ENCODE measurements at regions not wholly inside any gene's neighbourhood (a gene's known extent, or its start where the extent isn't known, plus 50 kb on each side); places are given as distances from the start of the nearest gene placed in this dataset.
"Not testable (repeated sequence)": the region's sequence is repeated elsewhere in the genome, so short reads cannot be mapped to it uniquely, and the experiment has no call there.

- Mint-ChIP-seq H3K4me1 (peaks cover 19% of the 10 kb centered on the region), H3K9me3 (no peaks in the 10 kb centered on the region), H3K36me3 (ENCODE audit: low read depth) (no peaks in the 10 kb centered on the region), H3K27me3 (ENCODE audit: low read depth) (no peaks in the 10 kb centered on the region), H3K27ac (ENCODE audit: unreplicated experiment) (no peak overlapping the region), H3K4me3 (no peak overlapping the region)
- DNase-seq (ENCODE audit: low read depth, low spot score), result no peak
- TF ChIP-seq, protein P1, sequence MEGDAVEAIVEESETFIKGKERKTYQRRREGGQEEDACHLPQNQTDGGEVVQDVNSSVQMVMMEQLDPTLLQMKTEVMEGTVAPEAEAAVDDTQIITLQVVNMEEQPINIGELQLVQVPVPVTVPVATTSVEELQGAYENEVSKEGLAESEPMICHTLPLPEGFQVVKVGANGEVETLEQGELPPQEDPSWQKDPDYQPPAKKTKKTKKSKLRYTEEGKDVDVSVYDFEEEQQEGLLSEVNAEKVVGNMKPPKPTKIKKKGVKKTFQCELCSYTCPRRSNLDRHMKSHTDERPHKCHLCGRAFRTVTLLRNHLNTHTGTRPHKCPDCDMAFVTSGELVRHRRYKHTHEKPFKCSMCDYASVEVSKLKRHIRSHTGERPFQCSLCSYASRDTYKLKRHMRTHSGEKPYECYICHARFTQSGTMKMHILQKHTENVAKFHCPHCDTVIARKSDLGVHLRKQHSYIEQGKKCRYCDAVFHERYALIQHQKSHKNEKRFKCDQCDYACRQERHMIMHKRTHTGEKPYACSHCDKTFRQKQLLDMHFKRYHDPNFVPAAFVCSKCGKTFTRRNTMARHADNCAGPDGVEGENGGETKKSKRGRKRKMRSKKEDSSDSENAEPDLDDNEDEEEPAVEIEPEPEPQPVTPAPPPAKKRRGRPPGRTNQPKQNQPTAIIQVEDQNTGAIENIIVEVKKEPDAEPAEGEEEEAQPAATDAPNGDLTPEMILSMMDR (conservative IDR thresholded peaks at IDR 0.05), result no peak
Measured at GRCh38 chr11:87775036-87775435, 400.2 kb downstream of the RAB38 start.

DNA sequence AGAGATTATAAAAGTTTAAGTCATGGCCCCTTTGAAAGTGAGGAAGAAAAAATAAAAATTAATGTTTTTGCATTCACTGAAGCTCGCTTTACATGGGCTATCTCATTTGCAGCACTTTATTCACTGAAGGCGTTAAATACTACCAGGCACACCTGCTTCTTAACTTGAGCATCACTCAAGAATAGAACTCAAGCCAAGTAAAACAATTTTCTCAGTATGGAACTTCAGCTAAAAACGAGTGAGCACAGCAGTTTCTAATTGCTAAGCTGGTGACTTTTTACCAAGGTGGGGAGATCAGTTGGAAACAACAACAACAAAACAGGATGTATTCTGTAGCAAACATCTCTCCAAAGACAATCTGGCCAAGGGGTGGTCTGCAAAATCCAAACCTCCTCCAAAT, 405.6 kb downstream of the RAB38 start:
- H3K27me3 Mint-ChIP-seq (ENCODE audit: low read depth), result no peaks in the 10 kb centered on the region
- H3K27ac Mint-ChIP-seq (ENCODE audit: unreplicated experiment), result no peak overlapping the region
- H3K4me1 Mint-ChIP-seq, result no peaks in the 10 kb centered on the region
- DNase-seq (ENCODE audit: low read depth, low spot score), result no peak
- no peak overlapping the region for H3K4me3 Mint-ChIP-seq
- H3K36me3 Mint-ChIP-seq (ENCODE audit: low read depth), result no peaks in the 10 kb centered on the region
- H3K9me3 Mint-ChIP-seq, result no peaks in the 10 kb centered on the region
- TF ChIP-seq, protein P1 (conservative IDR thresholded peaks at IDR 0.05), result no peak

DNA sequence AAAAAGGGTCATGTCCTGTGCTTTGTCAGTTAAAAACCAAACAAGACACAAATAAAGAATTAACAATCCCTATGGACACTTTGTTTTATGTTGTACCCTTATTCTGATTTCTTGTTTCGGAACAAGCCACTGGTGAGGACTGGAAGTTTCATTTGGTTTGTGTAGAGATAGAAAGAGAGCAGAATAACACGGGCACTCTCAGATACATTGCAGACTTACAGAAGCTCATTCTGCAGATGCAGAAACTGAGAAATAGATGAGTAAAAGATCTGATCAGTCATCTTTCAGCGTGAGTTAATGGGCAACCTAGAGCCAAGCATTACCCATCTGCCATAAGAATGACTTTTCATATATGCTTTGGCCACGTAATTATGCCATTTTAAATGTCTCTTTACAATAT, 407.6 kb downstream of the RAB38 start:
- H3K27ac Mint-ChIP-seq (ENCODE audit: unreplicated experiment), result no peak overlapping the region
- peaks cover 5% of the 10 kb centered on the region for H3K36me3 Mint-ChIP-seq (ENCODE audit: low read depth)
- DNase-seq (ENCODE audit: low read depth, low spot score), result no peak
- H3K4me3 Mint-ChIP-seq, result no peak overlapping the region
- no peaks in the 10 kb centered on the region for H3K9me3 Mint-ChIP-seq
- no peaks in the 10 kb centered on the region for H3K27me3 Mint-ChIP-seq (ENCODE audit: low read depth)
- H3K4me1 Mint-ChIP-seq, result no peaks in the 10 kb centered on the region
- TF ChIP-seq, protein P1 (conservative IDR thresholded peaks at IDR 0.05), result no peak

DNA sequence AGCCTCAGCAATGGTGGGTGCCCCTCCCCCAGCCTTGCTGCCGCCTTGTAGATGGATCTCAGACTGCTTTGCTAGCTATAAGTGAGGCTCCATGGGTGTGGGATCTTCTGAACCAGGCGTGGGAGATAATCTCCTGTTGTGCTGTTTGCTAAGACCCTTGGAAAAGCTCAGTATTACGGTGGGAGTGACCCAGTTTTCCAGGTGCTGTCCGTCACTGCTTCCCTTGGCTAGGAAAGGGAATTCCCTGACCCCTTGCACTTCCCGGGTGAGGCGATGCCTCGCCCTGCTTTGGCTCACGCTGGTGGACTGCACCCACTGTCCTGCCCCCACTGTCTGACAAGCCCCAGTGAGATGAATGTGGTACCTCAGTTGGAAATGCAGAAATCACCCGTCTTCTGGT, 411.2 kb downstream of the RAB38 start:
- not testable (repeated sequence) for H3K27ac Mint-ChIP-seq (ENCODE audit: unreplicated experiment); H3K36me3 Mint-ChIP-seq (ENCODE audit: low read depth); DNase-seq (ENCODE audit: low read depth, low spot score); H3K9me3 Mint-ChIP-seq; H3K4me3 Mint-ChIP-seq; H3K4me1 Mint-ChIP-seq; H3K27me3 Mint-ChIP-seq (ENCODE audit: low read depth)

DNA sequence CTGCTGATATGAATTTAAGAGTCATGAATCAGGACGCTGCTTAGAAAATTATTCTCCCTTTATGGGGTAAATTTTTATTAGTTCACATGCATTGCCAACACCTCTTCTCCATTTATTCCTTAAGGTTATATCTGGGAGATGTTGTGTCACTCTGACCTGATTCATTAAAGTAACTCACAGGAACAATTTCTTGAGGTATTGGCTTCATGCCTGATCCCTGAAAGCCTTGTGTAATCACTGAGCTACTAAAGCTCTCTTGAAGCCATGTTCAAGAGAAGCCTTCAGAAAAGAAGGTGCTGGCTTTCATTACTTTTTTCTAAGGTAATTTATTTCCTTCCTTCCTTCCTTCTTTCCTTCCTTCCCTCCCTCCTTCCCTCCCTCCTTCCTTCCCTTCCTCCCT, 420.6 kb downstream of the RAB38 start:
- DNase-seq (ENCODE audit: low read depth, low spot score), result no peak
- Mint-ChIP-seq H3K27me3 (ENCODE audit: low read depth) (no peaks in the 10 kb centered on the region), H3K36me3 (ENCODE audit: low read depth) (no peaks in the 10 kb centered on the region), H3K9me3 (no peaks in the 10 kb centered on the region), H3K4me1 (no peaks in the 10 kb centered on the region), H3K4me3 (no peak overlapping the region), H3K27ac (ENCODE audit: unreplicated experiment) (no peak overlapping the region)
- TF ChIP-seq, protein P1 (conservative IDR thresholded peaks at IDR 0.05), result no peak

- no peaks in the 10 kb centered on the region for H3K9me3 Mint-ChIP-seq
- H3K4me3 Mint-ChIP-seq, result no peak overlapping the region
- no peaks in the 10 kb centered on the region for H3K36me3 Mint-ChIP-seq (ENCODE audit: low read depth)
- no peaks in the 10 kb centered on the region for H3K4me1 Mint-ChIP-seq
- H3K27me3 Mint-ChIP-seq (ENCODE audit: low read depth), result no peaks in the 10 kb centered on the region
- no peak for DNase-seq (ENCODE audit: low read depth, low spot score)
- TF ChIP-seq, protein P1 (conservative IDR thresholded peaks at IDR 0.05), result no peak
- H3K27ac Mint-ChIP-seq (ENCODE audit: unreplicated experiment), result no peak overlapping the region
Measured at GRCh38 chr11:87753143-87753542, 422.1 kb downstream of the RAB38 start.
